H1 (cell line): ENCODE measurements at regions not wholly inside any gene's neighbourhood (a gene's known extent, or its start where the extent isn't known, plus 50 kb on each side); places are given as distances from the start of the nearest gene placed in this dataset.

Source experiments
- CTCF ChIA-PET: fragments of 300-600 bp; sonication (Branson Sonifier 250); formaldehyde crosslinking; loops from one replicate; lab custom pipeline; 2021; ENCODE audit not compliant: partially characterized antibody; lab: Charles Lee
- POLR2A ChIA-PET: fragments of 300-600 bp; sonication (Branson Sonifier 250); formaldehyde crosslinking; loops from one replicate; lab custom pipeline; 2021; ENCODE audit warnings: inconsistent platforms; ENCODE audit not compliant: partially characterized antibody; lab: Charles Lee
- DNase-seq, 2 experiments: peaks; one replicate each; pipeline versions ENCODE4 v3.0.0 to v3.0.0-alpha.2; 2010 to 2022; ENCODE audit warnings: low spot score in 2 of 2, low read depth in 1 of 2, mixed read lengths in 1 of 2
- FAIRE-seq: peaks from 2 replicates; lab custom pipeline; 2011; peaks lifted over from hg19 to GRCh38; lab: Jason Lieb, UNC
- H2AFZ ChIP-seq: 2 replicates; pipeline ENCODE4 v1.8.1; 2012; ENCODE audit warnings: low read length, inconsistent platforms
- H2AK5ac ChIP-seq: 2 replicates; pipeline ENCODE4 v1.6.1; 2013; ENCODE audit warnings: low read depth, low read length
- H2BK120ac ChIP-seq: replicated peaks from 2 replicates; pipeline ENCODE3; 2013; ENCODE audit warnings: low read depth, low read length, inconsistent platforms
- H2BK12ac ChIP-seq: 2 replicates; pipeline ENCODE4 v1.6.1; 2013; ENCODE audit warnings: low read depth, low read length
- H2BK15ac ChIP-seq: 2 replicates; pipeline ENCODE4 v1.6.1; 2013; ENCODE audit warnings: low read length
- H2BK20ac ChIP-seq: 2 replicates; pipeline ENCODE4 v1.6.1; 2013; ENCODE audit warnings: low read length
- H2BK5ac ChIP-seq: 2 replicates; pipeline ENCODE4 v1.6.1; 2013; ENCODE audit warnings: low read depth, low read length
- H3K14ac ChIP-seq: 2 replicates; pipeline ENCODE4 v1.6.1; 2013; ENCODE audit warnings: inconsistent platforms; ENCODE audit not compliant: insufficient read length
- H3K18ac ChIP-seq: 2 replicates; pipeline ENCODE4 v1.6.1; 2013; ENCODE audit warnings: low read length; ENCODE audit errors: extremely low read depth
- H3K23ac ChIP-seq: 2 replicates; pipeline ENCODE4 v1.6.1; 2013; ENCODE audit warnings: inconsistent platforms; ENCODE audit not compliant: insufficient read length
- H3K23me2 ChIP-seq: 2 replicates; pipeline ENCODE4 v1.6.1; 2013; ENCODE audit warnings: low read depth, low read length
- H3K27ac ChIP-seq: 2 replicates; pipeline ENCODE4 v1.6.1; 2011; ENCODE audit warnings: low read depth, low read length, inconsistent platforms
- H3K27me3 ChIP-seq, 4 experiments: replicated peaks in 1 of 4; 1 replicate in 1 of 4; 2 replicates in 3 of 4; pipeline versions ENCODE4 v1.6.1 to v1.8.1; 2011 to 2013; ENCODE audit warnings: low read length in 3 of 4, mild to moderate bottlenecking in 3 of 4, inconsistent platforms in 2 of 4, mixed read lengths in 2 of 4, moderate library complexity in 1 of 4; ENCODE audit not compliant: control insufficient read depth in 3 of 4, insufficient read depth in 3 of 4; ENCODE audit errors: extremely low read depth in 1 of 4
- H3K36me3 ChIP-seq, 4 experiments: 2 replicates each; pipeline versions ENCODE4 v1.6.1 to v1.8.1; 2011 to 2013; ENCODE audit warnings: mild to moderate bottlenecking in 4 of 4, low read length in 3 of 4, moderate library complexity in 2 of 4, control low read depth in 1 of 4, inconsistent platforms in 1 of 4; ENCODE audit not compliant: insufficient read depth in 4 of 4, control insufficient read depth in 2 of 4
- H3K4ac ChIP-seq: replicated peaks from 2 replicates; pipeline ENCODE3; 2013; ENCODE audit warnings: low read length, low read depth, mixed read lengths, inconsistent platforms; ENCODE audit not compliant: insufficient read length
- H3K4me1 ChIP-seq, 4 experiments: replicated peaks in 1 of 4; 1 replicate in 1 of 4; 2 replicates in 3 of 4; pipeline versions ENCODE4 v1.6.1 to v1.8.1; 2011 to 2013; ENCODE audit warnings: low read length in 3 of 4, inconsistent platforms in 2 of 4, mixed read lengths in 1 of 4; ENCODE audit not compliant: insufficient read depth in 4 of 4, control insufficient read depth in 3 of 4
- H3K4me2 ChIP-seq, 2 experiments: 2 replicates each; pipeline versions ENCODE4 v1.6.1 to v1.8.1; 2011 to 2013; ENCODE audit warnings: low read depth in 2 of 2, low read length in 2 of 2, control low read depth in 1 of 2, inconsistent platforms in 1 of 2, mild to moderate bottlenecking in 1 of 2; ENCODE audit not compliant: insufficient read depth in 1 of 2
- H3K4me3 ChIP-seq, 4 experiments: fragments of 200-600, 300-600 bp in 1 of 4; sonication (generic), shearing (Covaris generic), sonication (Bioruptor Twin) in 1 of 4; 2 replicates each; pipeline versions ENCODE4 v1.5.1 to v1.8.1; 2011 to 2016; ENCODE audit warnings: low read length in 4 of 4, low read depth in 3 of 4, control low read depth in 2 of 4, inconsistent platforms in 2 of 4, mild to moderate bottlenecking in 2 of 4, mixed read lengths in 1 of 4, moderate library complexity in 1 of 4; ENCODE audit not compliant: insufficient read depth in 2 of 4; ENCODE audit errors: extremely low read depth in 1 of 4
- H3K56ac ChIP-seq: replicated peaks from 2 replicates; pipeline ENCODE3; 2013; ENCODE audit warnings: low read depth, mild to moderate bottlenecking, mixed read lengths, low read length, inconsistent platforms; ENCODE audit not compliant: insufficient read length
- H3K79me1 ChIP-seq: 2 replicates; pipeline ENCODE4 v1.6.1; 2013; ENCODE audit warnings: low read depth, low read length, control low read depth
- H3K79me2 ChIP-seq, 2 experiments: 2 replicates each; pipeline versions ENCODE4 v1.6.1 to v1.8.1; 2012 to 2013; ENCODE audit warnings: low read length in 2 of 2, mild to moderate bottlenecking in 2 of 2, inconsistent platforms in 1 of 2; ENCODE audit not compliant: insufficient read depth in 2 of 2, control insufficient read depth in 1 of 2
- H3K9ac ChIP-seq, 4 experiments: replicated peaks in 1 of 4; 1 replicate in 1 of 4; 2 replicates in 3 of 4; pipeline versions ENCODE4 v1.6.1 to v1.8.1; 2011 to 2013; ENCODE audit warnings: low read depth in 3 of 4, low read length in 3 of 4, control low read depth in 2 of 4, mild to moderate bottlenecking in 2 of 4, moderate library complexity in 2 of 4, inconsistent platforms in 1 of 4; ENCODE audit errors: extremely low read depth in 1 of 4
- H3K9me3 ChIP-seq, 2 experiments: 2 replicates each; pipeline versions ENCODE4 v1.6.1 to v1.8.1; 2012 to 2013; ENCODE audit warnings: mild to moderate bottlenecking in 2 of 2, moderate library complexity in 2 of 2, control low read depth in 1 of 2, inconsistent platforms in 1 of 2, low read depth in 1 of 2, low read length in 1 of 2, mixed read lengths in 1 of 2; ENCODE audit not compliant: insufficient read depth in 2 of 2
- H4K20me1 ChIP-seq, 2 experiments: replicated peaks in 1 of 2; 2 replicates each; pipeline versions ENCODE3 to v1.8.1; 2011 to 2013; ENCODE audit warnings: inconsistent platforms in 2 of 2, low read length in 2 of 2, mild to moderate bottlenecking in 1 of 2; ENCODE audit not compliant: insufficient read depth in 2 of 2, control insufficient read depth in 1 of 2
- H4K5ac ChIP-seq: 2 replicates; pipeline ENCODE4 v1.6.1; 2013; ENCODE audit warnings: low read length, low read depth, mixed read lengths, inconsistent platforms; ENCODE audit not compliant: insufficient read length
- H4K8ac ChIP-seq: 2 replicates; pipeline ENCODE4 v1.8.0; 2013; ENCODE audit warnings: mild to moderate bottlenecking, moderate library complexity, low read length, inconsistent platforms; ENCODE audit not compliant: insufficient read depth; ENCODE audit errors: extremely low read depth
- H4K91ac ChIP-seq: replicated peaks from 2 replicates; pipeline ENCODE3; 2013; ENCODE audit warnings: low read length, mixed read lengths, inconsistent platforms; ENCODE audit not compliant: insufficient read length
- CHD1 ChIP-seq: IDR thresholded peaks from 2 replicates; pipeline ENCODE4 v1.6.1; 2012; ENCODE audit warnings: low read depth, low read length, improper control_type of control experiment
- CTBP2 ChIP-seq: IDR thresholded peaks from 2 replicates; pipeline ENCODE4 v1.7.0; 2011; ENCODE audit warnings: borderline replicate concordance, mild to moderate bottlenecking, moderate library complexity, mixed read lengths, low read length; ENCODE audit not compliant: insufficient read depth, insufficient read length
- HDAC2 ChIP-seq, 2 experiments: fragments of 300-600 bp in 1 of 2; sonication (generic) in 1 of 2; IDR thresholded peaks; 2 replicates each; pipeline ENCODE4 v1.6.1; 2011 to 2012; ENCODE audit warnings: low read depth in 2 of 2, low read length in 2 of 2, mild to moderate bottlenecking in 2 of 2, moderate library complexity in 2 of 2, borderline replicate concordance in 1 of 2, inconsistent platforms in 1 of 2
- KDM4A ChIP-seq: IDR thresholded peaks from one replicate; pipeline ENCODE4 v1.7.1; 2012; ENCODE audit warnings: low read depth, mild to moderate bottlenecking, moderate library complexity, low read length, inconsistent platforms; ENCODE audit not compliant: severe bottlenecking
- POLR2AphosphoS5 ChIP-seq: IDR thresholded peaks from 2 replicates; pipeline ENCODE4 v1.6.1; 2011; ENCODE audit warnings: low read depth, low read length
- RNF2 ChIP-seq: fragments of 200-900, 300-1000 bp; sonication (generic); IDR thresholded peaks from 2 replicates; pipeline ENCODE4 v1.7.1; 2016; ENCODE audit warnings: borderline replicate concordance, low read depth, mild to moderate bottlenecking, antibody characterized with exemption, low read length; ENCODE audit not compliant: poor library complexity, severe bottlenecking; ENCODE audit errors: missing control alignments
- TCF12 ChIP-seq: IDR thresholded peaks from 2 replicates; pipeline ENCODE4 v1.6.1; 2011; ENCODE audit warnings: low read depth, mild to moderate bottlenecking, low read length
- WGBS, 2 experiments: shearing (Covaris generic) in 1 of 2; methylation state at CpG; one replicate each; pipeline versions ENCODE4 v1.1.6 to v1.1.7; 2013 to 2015; ENCODE audit warnings: low lambda C conversion rate in 2 of 2, mixed read lengths in 2 of 2, inconsistent platforms in 1 of 2, low coverage in 1 of 2, missing lambda C conversion rate in 1 of 2; ENCODE audit not compliant: insufficient replicate concordance in 2 of 2, insufficient coverage in 1 of 2, insufficient read length in 1 of 2; ENCODE audit errors: extremely low coverage in 1 of 2, missing lambda C conversion rate in 1 of 2; 5-methylcytosine and 5-hydroxymethylcytosine counted together

- H3K79me1 ChIP-seq = no peaks in the 10 kb centered on the region
- no peak overlapping the region for H2BK5ac ChIP-seq
- no peak overlapping the region for H4K91ac ChIP-seq
- no peak overlapping the region for H2BK15ac ChIP-seq
- 0 out of 2 replicates have a peak overlapping the region, but pooled peaks have one; percentile 29 for H2AFZ ChIP-seq
- H3K36me3 ChIP-seq = no peaks in the 10 kb centered on the region
- no peak overlapping the region for H3K14ac ChIP-seq
- H3K27ac ChIP-seq = no peak overlapping the region
- no peak overlapping the region for H2BK120ac ChIP-seq
- H3K79me2 ChIP-seq = no peaks in the 10 kb centered on the region
- no peak for FAIRE-seq
- TF ChIP-seq CTBP2 (no peak), HDAC2 (IDR thresholded peaks at IDR 0.05; ENCODE audit: borderline replicate concordance in 1 of 2, low read depth in 2 of 2, low read length in 2 of 2) (no peak), KDM4A (no peak), CHD1 (no peak), TCF12 (no peak), POLR2AphosphoS5 (no peak), RNF2 (no peak)
- TF ChIP-seq, all 59 proteins: peak for 0
- no peak overlapping the region for H3K56ac ChIP-seq
- H3K9ac ChIP-seq = no peak overlapping the region
- no peaks in the 10 kb centered on the region for H4K20me1 ChIP-seq
- H2AK5ac ChIP-seq = no peak overlapping the region
- CTCF ChIA-PET = interaction anchor here (0.6 kb wide), 1 partner anchor 14 kb away, joined by 5 read pairs; no protein-coding TSS in a partner anchor
- no peak overlapping the region for H3K4me3 ChIP-seq
- H3K4me1 ChIP-seq = no peaks in the 10 kb centered on the region
- no peak overlapping the region for H3K23ac ChIP-seq
- no peak overlapping the region for H3K4ac ChIP-seq
- no peaks in the 10 kb centered on the region for H3K9me3 ChIP-seq
- H3K23me2 ChIP-seq = no peaks in the 10 kb centered on the region
- no peak overlapping the region for H4K5ac ChIP-seq
- POLR2A ChIA-PET = no interaction called here
- no peak overlapping the region for H2BK20ac ChIP-seq
- no peak overlapping the region for H3K18ac ChIP-seq
- DNase-seq = no peak
- WGBS, 2 experiments = 97% methylated on average over 5 of the region's 5 CpGs; no CpG with 5 or more reads in 1 of the 2 experiments
- H2BK12ac ChIP-seq = no peak overlapping the region
- H4K8ac ChIP-seq = no peak overlapping the region
- no peak overlapping the region for H3K4me2 ChIP-seq
- H3K27me3 ChIP-seq = no peaks in the 10 kb centered on the region
Measured at GRCh38 chr4:180521181-180521580, 1722.0 kb upstream of the TENM3 start.
